CD8-positive, alpha-beta memory T cell (primary cell): ENCODE measurements at regions not wholly inside any gene's neighbourhood (a gene's known extent, or its start where the extent isn't known, plus 50 kb on each side); places are given as distances from the start of the nearest gene placed in this dataset.

Experiments used
- CTCF ChIA-PET: fragments of 350-600 bp; sonication (Branson Sonifier 250); formaldehyde crosslinking; loops from one replicate; lab custom pipeline; 2021; ENCODE audit warnings: antibody characterized with exemption; lab: Charles Lee
- POLR2A ChIA-PET: fragments of 350-600 bp; sonication (Branson Sonifier 250); formaldehyde crosslinking; loops from one replicate; lab custom pipeline; 2021; ENCODE audit warnings: antibody characterized with exemption; lab: Charles Lee
- DNase-seq, 5 donors: peaks; one replicate each; pipeline versions ENCODE4 v3.0.0 to v3.0.0-alpha.2; 2020 to 2022; ENCODE audit warnings: mixed read lengths in 1 of 5
- H3K27ac ChIP-seq: one replicate; pipeline ENCODE4 v1.7.0; 2013; ENCODE audit warnings: low read depth, mild to moderate bottlenecking, low read length, moderate library complexity
- H3K27me3 ChIP-seq: 2 replicates; pipeline ENCODE4 v1.7.0; 2013; ENCODE audit warnings: low read length, mild to moderate bottlenecking; ENCODE audit not compliant: insufficient read depth, poor library complexity, severe bottlenecking
- H3K36me3 ChIP-seq: 2 replicates; pipeline ENCODE4 v1.7.0; 2013; ENCODE audit warnings: mild to moderate bottlenecking, low read length, moderate library complexity; ENCODE audit not compliant: insufficient read depth
- H3K4me1 ChIP-seq: 2 replicates; pipeline ENCODE4 v1.7.0; 2013; ENCODE audit warnings: mild to moderate bottlenecking, low read length, moderate library complexity; ENCODE audit not compliant: insufficient read depth
- H3K4me3 ChIP-seq: 2 replicates; pipeline ENCODE4 v1.7.0; 2013; ENCODE audit warnings: mild to moderate bottlenecking, low read length
- H3K9me3 ChIP-seq: 2 replicates; pipeline ENCODE4 v1.7.0; 2013; ENCODE audit warnings: mild to moderate bottlenecking, low read length
- H3K27ac Mint-ChIP-seq, 8 donors: one replicate each; pipeline ENCODE4 v1.8.0; 2020 to 2021; ENCODE audit warnings: mixed read lengths in 8 of 8, mild to moderate bottlenecking in 6 of 8, inconsistent platforms in 3 of 8, moderate library complexity in 3 of 8
- H3K27me3 Mint-ChIP-seq, 2 donors: one replicate each; pipeline ENCODE4 v1.8.0; 2020 to 2021; ENCODE audit warnings: mixed read lengths in 2 of 2, mild to moderate bottlenecking in 1 of 2, moderate library complexity in 1 of 2
- H3K36me3 Mint-ChIP-seq, 3 donors: one replicate each; pipeline ENCODE4 v1.8.0; 2020 to 2021; ENCODE audit warnings: mixed read lengths in 3 of 3, inconsistent platforms in 1 of 3, mild to moderate bottlenecking in 1 of 3
- H3K4me1 Mint-ChIP-seq, 3 donors: one replicate each; pipeline ENCODE4 v1.8.0; 2020 to 2021; ENCODE audit warnings: mixed read lengths in 3 of 3, inconsistent platforms in 1 of 3, mild to moderate bottlenecking in 1 of 3
- H3K4me3 Mint-ChIP-seq, 7 donors: one replicate each; pipeline ENCODE4 v1.8.0; 2020 to 2021; ENCODE audit warnings: mixed read lengths in 7 of 7, mild to moderate bottlenecking in 6 of 7, moderate library complexity in 4 of 7, inconsistent platforms in 2 of 7
- H3K9me3 Mint-ChIP-seq, 5 donors: one replicate each; pipeline ENCODE4 v1.8.0; 2020 to 2022; ENCODE audit warnings: mixed read lengths in 5 of 5, mild to moderate bottlenecking in 3 of 5, moderate library complexity in 2 of 5, inconsistent platforms in 1 of 5

DNA sequence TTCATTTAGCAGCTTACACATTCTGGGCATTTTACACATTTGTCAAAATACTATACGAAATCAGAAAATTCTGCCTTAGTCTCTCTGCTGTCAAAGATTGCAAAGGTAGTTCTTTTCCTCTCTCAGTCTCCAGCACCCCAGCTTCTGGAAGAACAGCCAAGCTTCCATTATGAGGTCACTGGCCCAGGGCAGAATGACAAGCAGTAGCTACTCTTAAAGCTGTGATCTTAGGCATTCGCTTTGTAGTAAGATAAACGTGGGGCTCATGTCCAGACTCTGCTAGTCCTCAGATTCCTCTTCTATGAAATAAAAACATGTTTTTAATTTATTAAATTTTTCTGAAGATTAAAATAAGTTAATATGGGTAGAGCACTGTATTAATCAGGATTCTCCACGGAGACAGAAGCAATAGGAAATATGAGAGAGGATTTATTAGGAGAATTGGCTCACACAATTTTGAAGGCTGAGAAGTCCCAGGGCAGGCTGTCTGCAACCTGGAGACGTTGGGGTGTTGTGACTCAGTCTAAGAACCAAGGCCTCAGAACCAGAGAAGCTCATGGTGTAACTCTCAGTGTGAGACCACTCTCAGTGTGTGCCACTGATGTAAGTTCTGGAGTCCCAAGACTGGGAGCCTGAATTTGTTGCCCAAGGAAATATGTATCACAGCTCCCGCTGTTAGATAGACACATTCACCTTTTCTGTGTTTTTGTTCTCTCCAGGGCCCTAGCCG is 201.2 kb downstream of the CMPK2 start:
- ChIA-PET POLR2A (no interaction called here), CTCF (interaction anchor here (1.2 kb wide), 1 partner anchor 8 kb away, joined by 3 read pairs; no protein-coding TSS in a partner anchor)
- H3K4me1 Mint-ChIP-seq, result no peaks in the 10 kb centered on the region
- H3K27me3 ChIP-seq, result no peaks in the 10 kb centered on the region
- no peak overlapping the region for H3K4me3 Mint-ChIP-seq
- H3K27ac Mint-ChIP-seq, result no peak overlapping the region
- DNase-seq, result no peak
- H3K4me1 ChIP-seq, result no peaks in the 10 kb centered on the region
- peaks cover 0 to 2% (median 0%) of the 10 kb centered on the region in 5 donors for H3K9me3 Mint-ChIP-seq
- H3K27ac ChIP-seq, result no peak overlapping the region
- H3K27me3 Mint-ChIP-seq, result peaks cover 0 to 1% of the 10 kb centered on the region in 2 donors
- H3K36me3 Mint-ChIP-seq, result no peaks in the 10 kb centered on the region
- no peaks in the 10 kb centered on the region for H3K36me3 ChIP-seq
- no peaks in the 10 kb centered on the region for H3K9me3 ChIP-seq
- no peak overlapping the region for H3K4me3 ChIP-seq

DNA sequence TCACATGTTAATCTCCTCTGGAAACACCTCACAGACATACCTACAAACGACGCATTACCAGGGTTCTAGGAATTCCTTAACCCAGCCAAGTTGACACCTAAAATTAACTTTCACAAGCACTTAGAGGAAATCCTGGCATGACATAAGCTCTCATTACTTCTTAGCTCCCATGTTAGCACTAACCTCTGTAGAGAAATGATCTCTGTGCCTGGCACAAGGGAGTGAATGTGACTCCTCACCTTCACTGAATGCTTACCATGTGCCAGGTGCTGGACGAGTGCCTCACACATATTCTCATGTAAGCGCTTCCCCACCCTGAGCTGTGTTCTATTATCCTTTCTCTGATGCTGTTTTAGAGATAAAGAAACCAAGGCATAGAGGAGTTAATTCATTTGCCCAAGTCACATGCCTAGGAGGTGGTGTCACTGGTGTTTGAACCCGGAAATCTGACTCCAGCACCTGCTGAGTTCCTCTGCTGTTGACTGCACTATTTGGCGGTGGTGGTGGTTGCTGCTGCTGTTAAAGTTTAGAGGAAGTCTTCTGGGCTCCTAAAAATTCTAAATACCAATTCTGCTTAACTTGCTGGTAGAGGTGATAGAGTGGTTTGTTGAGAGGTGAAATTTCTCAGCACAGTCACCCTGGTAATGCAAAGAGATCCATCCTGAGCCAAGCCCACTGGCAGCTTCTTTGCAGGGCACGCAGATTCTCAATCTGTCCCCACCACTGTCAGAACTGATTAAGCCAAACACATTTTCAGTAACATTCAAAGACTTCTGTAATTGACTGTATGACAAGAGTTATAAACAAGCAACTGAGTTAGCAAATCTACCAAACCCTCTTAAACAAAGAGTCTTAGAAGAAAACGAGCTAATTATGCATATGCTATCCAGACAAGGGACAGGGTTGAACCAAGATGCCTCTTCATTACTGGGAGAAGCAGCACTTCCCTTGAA is 200.3 kb downstream of the CMPK2 start:
- H3K27ac ChIP-seq, result no peak overlapping the region
- no peaks in the 10 kb centered on the region for H3K9me3 ChIP-seq
- H3K36me3 ChIP-seq, result no peaks in the 10 kb centered on the region
- H3K4me1 ChIP-seq, result no peaks in the 10 kb centered on the region
- Mint-ChIP-seq H3K9me3 (peaks cover 0 to 2% (median 0%) of the 10 kb centered on the region in 5 donors), H3K4me1 (no peaks in the 10 kb centered on the region), H3K4me3 (no peak overlapping the region), H3K36me3 (no peaks in the 10 kb centered on the region), H3K27ac (no peak overlapping the region), H3K27me3 (peaks cover 0 to 1% of the 10 kb centered on the region in 2 donors)
- ChIA-PET CTCF (interaction anchor here (1.2 kb wide), 1 partner anchor 9 kb away, joined by 3 read pairs; no protein-coding TSS in a partner anchor), POLR2A (no interaction called here)
- DNase-seq, result no peak
- H3K4me3 ChIP-seq, result no peak overlapping the region
- H3K27me3 ChIP-seq, result no peaks in the 10 kb centered on the region

DNA sequence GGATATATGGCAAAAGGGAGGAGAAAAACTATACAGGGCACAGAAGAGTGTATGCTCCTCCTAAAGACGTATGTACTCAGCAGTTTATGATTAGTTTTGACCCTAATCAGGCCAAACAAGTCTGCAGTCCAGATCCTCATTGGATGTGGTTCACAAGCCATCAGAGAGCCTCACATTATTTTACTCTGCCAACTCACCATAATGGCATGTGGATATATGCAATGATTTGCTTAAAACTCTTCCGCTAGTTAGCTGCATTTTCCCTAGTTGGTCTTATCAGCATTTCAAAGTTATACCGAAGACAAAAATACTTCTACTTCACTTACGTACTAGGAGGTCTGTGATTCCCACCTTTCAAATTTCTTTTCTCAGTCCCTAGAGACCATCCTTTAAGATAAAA is 198.4 kb downstream of the CMPK2 start:
- Mint-ChIP-seq H3K4me3 (no peak overlapping the region), H3K4me1 (no peaks in the 10 kb centered on the region), H3K27ac (no peak overlapping the region), H3K9me3 (peaks cover 0 to 2% (median 0%) of the 10 kb centered on the region in 5 donors), H3K36me3 (no peaks in the 10 kb centered on the region), H3K27me3 (peaks cover 1 to 3% of the 10 kb centered on the region in 2 donors)
- CTCF ChIA-PET, result no interaction called here
- H3K36me3 ChIP-seq, result no peaks in the 10 kb centered on the region
- no peak overlapping the region for H3K27ac ChIP-seq
- H3K4me3 ChIP-seq, result no peak overlapping the region
- H3K4me1 ChIP-seq, result no peaks in the 10 kb centered on the region
- DNase-seq, result no peak
- no peaks in the 10 kb centered on the region for H3K9me3 ChIP-seq
- H3K27me3 ChIP-seq, result no peaks in the 10 kb centered on the region
- POLR2A ChIA-PET, result no interaction called here

DNA sequence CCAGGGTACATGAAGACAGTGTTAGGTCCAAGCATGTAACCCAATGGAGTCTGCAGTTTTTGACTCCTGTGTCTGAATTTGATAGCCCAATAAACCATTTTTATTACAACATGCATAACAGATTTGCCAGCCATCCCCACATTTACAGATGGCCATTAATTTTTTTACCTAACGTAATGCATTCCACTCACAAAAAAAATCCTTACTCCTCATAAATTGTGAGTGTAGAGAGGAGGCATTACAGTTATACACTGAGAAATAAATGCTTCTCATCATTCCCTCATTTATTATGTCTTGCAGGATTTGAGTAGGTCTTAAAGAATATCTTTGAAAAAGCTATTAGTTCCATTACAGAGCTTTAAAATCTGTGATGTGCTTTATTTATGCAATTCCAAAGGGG is 193.8 kb downstream of the CMPK2 start:
- ChIA-PET POLR2A (no interaction called here), CTCF (no interaction called here)
- Mint-ChIP-seq H3K9me3 (peaks cover 0 to 2% (median 0%) of the 10 kb centered on the region in 5 donors), H3K27ac (no peak overlapping the region), H3K36me3 (no peaks in the 10 kb centered on the region), H3K27me3 (peaks cover 4 to 8% of the 10 kb centered on the region in 2 donors), H3K4me3 (no peak overlapping the region), H3K4me1 (no peaks in the 10 kb centered on the region)
- H3K27me3 ChIP-seq, result no peaks in the 10 kb centered on the region
- no peak overlapping the region for H3K27ac ChIP-seq
- no peaks in the 10 kb centered on the region for H3K9me3 ChIP-seq
- no peak for DNase-seq
- H3K36me3 ChIP-seq, result no peaks in the 10 kb centered on the region
- H3K4me1 ChIP-seq, result no peaks in the 10 kb centered on the region
- no peak overlapping the region for H3K4me3 ChIP-seq

DNA sequence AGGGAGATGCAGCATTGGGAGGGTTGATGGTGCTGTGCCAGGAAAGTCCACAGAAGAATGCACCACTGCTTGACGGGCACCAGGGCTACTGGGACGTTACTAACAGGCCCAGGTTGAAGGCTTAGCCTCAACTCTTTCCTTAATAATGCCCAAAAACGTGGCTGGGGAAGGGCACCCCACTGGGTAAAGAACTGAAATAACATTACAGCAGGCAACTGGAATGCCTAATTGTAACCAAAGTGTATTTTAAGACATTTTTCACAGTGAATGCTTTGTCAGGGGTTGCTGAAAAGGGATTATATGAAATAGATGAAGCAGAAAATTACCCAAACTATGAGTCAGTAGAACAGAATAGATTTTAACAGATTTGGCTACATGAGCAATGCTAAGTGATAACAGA is 191.3 kb downstream of the CMPK2 start:
- Mint-ChIP-seq H3K9me3 (no peaks in the 10 kb centered on the region), H3K36me3 (no peaks in the 10 kb centered on the region), H3K4me3 (no peak overlapping the region), H3K27ac (no peak overlapping the region), H3K27me3 (peaks cover 4 to 12% of the 10 kb centered on the region in 2 donors), H3K4me1 (no peaks in the 10 kb centered on the region)
- ChIA-PET CTCF (no interaction called here), POLR2A (no interaction called here)
- no peak for DNase-seq
- no peaks in the 10 kb centered on the region for H3K9me3 ChIP-seq
- no peaks in the 10 kb centered on the region for H3K4me1 ChIP-seq
- no peak overlapping the region for H3K27ac ChIP-seq
- H3K4me3 ChIP-seq, result no peak overlapping the region
- no peaks in the 10 kb centered on the region for H3K27me3 ChIP-seq
- no peaks in the 10 kb centered on the region for H3K36me3 ChIP-seq

DNA sequence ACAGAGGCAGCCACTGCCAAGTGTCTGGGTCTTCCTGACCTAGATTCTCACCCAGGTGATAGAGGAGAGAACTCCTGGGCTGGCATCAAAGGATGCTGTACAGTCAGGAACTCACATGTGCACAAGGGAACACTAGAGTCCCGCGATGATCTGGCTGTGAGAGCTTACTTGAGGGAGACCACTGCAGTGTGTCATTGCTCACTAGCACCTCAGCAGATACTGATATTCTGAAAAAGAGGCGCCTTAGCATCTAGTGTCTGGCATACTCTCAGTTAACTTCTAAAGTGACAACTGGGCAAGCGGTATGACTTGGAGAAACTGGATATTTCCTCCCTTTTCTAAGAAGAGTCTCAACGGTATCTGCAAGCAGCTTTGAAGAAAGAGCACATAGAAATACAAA is 189.9 kb downstream of the CMPK2 start:
- ChIA-PET POLR2A (no interaction called here), CTCF (no interaction called here)
- Histone ChIP-seq H3K4me1 (no peaks in the 10 kb centered on the region), H3K9me3 (no peaks in the 10 kb centered on the region), H3K27ac (no peak overlapping the region), H3K36me3 (no peaks in the 10 kb centered on the region), H3K27me3 (no peaks in the 10 kb centered on the region), H3K4me3 (no peak overlapping the region)
- H3K4me1 Mint-ChIP-seq, result no peaks in the 10 kb centered on the region
- H3K36me3 Mint-ChIP-seq, result no peaks in the 10 kb centered on the region
- peaks cover 7 to 12% of the 10 kb centered on the region in 2 donors for H3K27me3 Mint-ChIP-seq
- no peak for DNase-seq
- no peak overlapping the region for H3K4me3 Mint-ChIP-seq
- H3K9me3 Mint-ChIP-seq, result no peaks in the 10 kb centered on the region
- no peak overlapping the region for H3K27ac Mint-ChIP-seq

DNA sequence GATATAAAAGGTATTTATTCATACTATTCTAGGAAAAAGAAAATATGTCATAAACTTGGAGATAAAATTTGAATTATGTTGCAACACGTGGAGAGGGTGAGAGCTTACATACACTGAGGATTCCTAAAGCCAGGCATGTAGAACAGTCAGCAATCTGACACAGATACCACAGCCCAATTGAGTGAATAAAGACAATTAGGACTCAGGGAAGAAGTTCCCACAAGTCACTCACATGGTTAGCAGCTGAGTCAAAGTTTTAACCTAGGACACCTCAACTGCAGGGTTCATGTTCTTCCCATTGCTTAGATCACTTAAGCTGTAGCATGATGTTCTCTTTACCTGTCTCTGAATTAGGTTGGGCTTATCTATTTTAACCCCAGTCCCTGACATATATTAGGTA is 189.5 kb downstream of the CMPK2 start:
- H3K27ac ChIP-seq, result no peak overlapping the region
- H3K36me3 Mint-ChIP-seq, result no peaks in the 10 kb centered on the region
- H3K9me3 ChIP-seq, result no peaks in the 10 kb centered on the region
- no peaks in the 10 kb centered on the region for H3K4me1 Mint-ChIP-seq
- H3K36me3 ChIP-seq, result no peaks in the 10 kb centered on the region
- no peak for DNase-seq
- H3K9me3 Mint-ChIP-seq, result no peaks in the 10 kb centered on the region
- CTCF ChIA-PET, result no interaction called here
- H3K27ac Mint-ChIP-seq, result no peak overlapping the region
- POLR2A ChIA-PET, result no interaction called here
- no peaks in the 10 kb centered on the region for H3K4me1 ChIP-seq
- no peaks in the 10 kb centered on the region for H3K27me3 ChIP-seq
- H3K4me3 Mint-ChIP-seq, result no peak overlapping the region
- H3K4me3 ChIP-seq, result no peak overlapping the region
- H3K27me3 Mint-ChIP-seq, result peaks cover 9 to 12% of the 10 kb centered on the region in 2 donors

DNA sequence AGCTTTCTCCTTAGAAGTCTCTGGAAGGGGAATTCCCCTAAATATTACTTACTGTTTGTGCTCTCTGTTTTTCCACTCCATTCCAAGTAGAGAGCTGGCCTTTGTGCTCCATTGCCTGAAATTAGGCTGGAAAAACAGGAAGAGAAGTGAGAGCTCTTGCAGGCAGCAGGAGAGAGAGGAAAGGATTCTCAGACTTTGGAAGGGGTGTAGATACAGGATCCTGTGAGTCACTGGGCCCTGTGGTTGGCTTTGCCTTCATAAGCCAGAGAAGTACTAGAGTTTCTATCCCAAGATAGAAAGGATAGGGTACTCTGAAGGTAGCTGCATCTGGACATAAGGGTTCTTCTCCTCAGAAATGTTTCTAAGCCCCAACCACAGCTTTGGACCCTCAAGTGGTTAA is 188.9 kb downstream of the CMPK2 start:
- H3K36me3 ChIP-seq, result no peaks in the 10 kb centered on the region
- CTCF ChIA-PET, result no interaction called here
- H3K4me3 ChIP-seq, result no peak overlapping the region
- no peak for DNase-seq
- H3K9me3 ChIP-seq, result no peaks in the 10 kb centered on the region
- H3K9me3 Mint-ChIP-seq, result no peaks in the 10 kb centered on the region
- no peak overlapping the region for H3K27ac ChIP-seq
- POLR2A ChIA-PET, result no interaction called here
- no peaks in the 10 kb centered on the region for H3K27me3 ChIP-seq
- H3K4me1 Mint-ChIP-seq, result no peaks in the 10 kb centered on the region
- no peaks in the 10 kb centered on the region for H3K4me1 ChIP-seq
- peaks cover 11 to 14% of the 10 kb centered on the region in 2 donors for H3K27me3 Mint-ChIP-seq
- no peak overlapping the region for H3K27ac Mint-ChIP-seq
- no peaks in the 10 kb centered on the region for H3K36me3 Mint-ChIP-seq
- no peak overlapping the region for H3K4me3 Mint-ChIP-seq
